ENCODE measurements at regions not wholly inside any gene's neighbourhood (a gene's known extent, or its start where the extent isn't known, plus 50 kb on each side); places are given as distances from the start of the nearest gene placed in this dataset.
A peak's percentile ranks its signal among the peaks of the same experiment; 100 is the strongest.

DNA sequence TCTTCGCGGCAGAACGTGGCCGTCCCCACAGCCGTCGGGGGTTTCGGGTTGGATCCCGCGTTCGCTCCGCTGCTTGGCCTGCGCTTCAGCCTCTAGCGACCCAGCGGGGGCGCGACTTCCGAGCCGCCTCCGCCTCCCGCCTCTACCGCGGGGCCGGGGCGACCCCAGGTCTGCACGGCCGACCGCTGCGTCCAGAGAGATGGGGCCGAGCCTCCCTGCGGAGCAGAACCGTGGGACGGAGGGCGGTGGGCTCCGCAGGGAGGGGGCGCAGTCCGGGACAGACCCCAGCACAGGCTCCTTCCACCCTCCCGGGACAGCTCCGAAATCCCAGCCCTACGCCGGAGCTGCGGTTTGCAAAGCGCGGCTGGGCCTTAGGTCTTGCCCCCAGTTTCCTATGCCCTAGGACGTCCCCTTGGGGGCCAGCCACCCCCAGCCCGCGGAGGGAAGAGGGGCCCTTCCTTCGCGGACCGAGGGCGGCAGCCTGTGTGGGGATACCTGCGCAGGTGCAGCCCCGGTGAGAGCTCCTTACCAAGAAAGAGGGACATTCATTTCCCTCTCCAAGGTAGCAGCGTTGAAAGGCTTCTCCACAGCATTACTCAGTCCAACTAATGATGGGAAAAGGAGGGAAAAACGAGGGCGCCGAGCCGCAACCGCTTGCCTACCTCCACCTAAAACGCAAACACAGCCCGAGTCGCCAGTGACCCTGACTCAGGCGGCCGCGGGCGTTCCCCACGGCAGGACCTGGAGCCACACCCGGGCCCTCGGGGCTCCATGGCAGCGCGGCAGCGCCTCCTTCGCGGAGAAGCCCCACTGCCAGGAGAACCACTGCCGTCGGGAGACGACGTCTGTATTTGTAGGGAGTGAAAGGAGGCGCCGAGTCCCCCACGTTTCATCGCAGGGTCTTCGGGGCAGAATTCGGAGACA lies 115.7 kb downstream of the BMS1 start:
- TF ChIP-seq, protein P1, sequence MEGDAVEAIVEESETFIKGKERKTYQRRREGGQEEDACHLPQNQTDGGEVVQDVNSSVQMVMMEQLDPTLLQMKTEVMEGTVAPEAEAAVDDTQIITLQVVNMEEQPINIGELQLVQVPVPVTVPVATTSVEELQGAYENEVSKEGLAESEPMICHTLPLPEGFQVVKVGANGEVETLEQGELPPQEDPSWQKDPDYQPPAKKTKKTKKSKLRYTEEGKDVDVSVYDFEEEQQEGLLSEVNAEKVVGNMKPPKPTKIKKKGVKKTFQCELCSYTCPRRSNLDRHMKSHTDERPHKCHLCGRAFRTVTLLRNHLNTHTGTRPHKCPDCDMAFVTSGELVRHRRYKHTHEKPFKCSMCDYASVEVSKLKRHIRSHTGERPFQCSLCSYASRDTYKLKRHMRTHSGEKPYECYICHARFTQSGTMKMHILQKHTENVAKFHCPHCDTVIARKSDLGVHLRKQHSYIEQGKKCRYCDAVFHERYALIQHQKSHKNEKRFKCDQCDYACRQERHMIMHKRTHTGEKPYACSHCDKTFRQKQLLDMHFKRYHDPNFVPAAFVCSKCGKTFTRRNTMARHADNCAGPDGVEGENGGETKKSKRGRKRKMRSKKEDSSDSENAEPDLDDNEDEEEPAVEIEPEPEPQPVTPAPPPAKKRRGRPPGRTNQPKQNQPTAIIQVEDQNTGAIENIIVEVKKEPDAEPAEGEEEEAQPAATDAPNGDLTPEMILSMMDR (IDR thresholded peaks at IDR 0.05; ENCODE audit: insufficient read depth, low read depth, low read length): no peak
- peak; percentile 42 for TF ChIP-seq EZH2 (IDR thresholded peaks at IDR 0.05; ENCODE audit: insufficient read depth, low read length)

Data from astrocyte (in vitro differentiated cells and primary cell).